Anterior cingulate cortex (tissue), 58 donors: ENCODE measurements at regions not wholly inside any gene's neighbourhood (a gene's known extent, or its start where the extent isn't known, plus 50 kb on each side); places are given as distances from the start of the nearest gene placed in this dataset.
A peak's percentile ranks its signal among the peaks of the same experiment; 100 is the strongest.
"Not testable (repeated sequence)": the region's sequence is repeated elsewhere in the genome, so short reads cannot be mapped to it uniquely, and the experiment has no call there.

Experiments
- DNase-seq, 58 donors: peaks; one replicate each; lab custom pipeline; 2025; lab: John Stamatoyannopoulos, UW

GRCh38 chr10:50993771-50994251 lies 80.5 kb upstream of the PRKG1 start:
- no peak for DNase-seq

GRCh38 chr10:50997461-50997860 lies 76.8 kb upstream of the PRKG1 start:
- no peak for DNase-seq

- no peak for DNase-seq
Measured at GRCh38 chr10:50999163-50999562, 75.1 kb upstream of the PRKG1 start.

GRCh38 chr10:51000164-51000563 lies 74.1 kb upstream of the PRKG1 start:
- no peak for DNase-seq

GRCh38 chr10:51000976-51001375 lies 73.3 kb upstream of the PRKG1 start:
- no peak for DNase-seq

- DNase-seq, result no peak
Measured at GRCh38 chr10:51001587-51001986, 72.7 kb upstream of the PRKG1 start.

- DNase-seq, result no peak
Measured at GRCh38 chr10:51002469-51002868, 71.8 kb upstream of the PRKG1 start.

GRCh38 chr10:51004776-51005175 lies 69.5 kb upstream of the PRKG1 start:
- DNase-seq, result no peak

- no peak for DNase-seq
Measured at GRCh38 chr10:51005551-51005950, 68.7 kb upstream of the PRKG1 start.

- DNase-seq, result no peak
Measured at GRCh38 chr10:51006686-51007085, 67.6 kb upstream of the PRKG1 start.

GRCh38 chr10:51007781-51008180 lies 66.5 kb upstream of the PRKG1 start:
- no peak for DNase-seq

- DNase-seq, result no peak
Measured at GRCh38 chr10:51008346-51008745, 65.9 kb upstream of the PRKG1 start.

GRCh38 chr10:51010977-51011376 lies 63.3 kb upstream of the PRKG1 start:
- DNase-seq, result peak in 1 of 58 donors; percentile 6

GRCh38 chr10:51012073-51012472 lies 62.2 kb upstream of the PRKG1 start:
- no peak for DNase-seq

GRCh38 chr10:51014680-51015389 lies 59.5 kb upstream of the PRKG1 start:
- no peak for DNase-seq

GRCh38 chr10:51015390-51015754 lies 58.9 kb upstream of the PRKG1 start:
- DNase-seq, result not testable (repeated sequence)

- DNase-seq, result no peak
Measured at GRCh38 chr10:51020200-51020599, 54.1 kb upstream of the PRKG1 start.

GRCh38 chr10:51022933-51023585 lies 51.2 kb upstream of the PRKG1 start:
- DNase-seq, result no peak

GRCh38 chr10:51023636-51024035 lies 50.7 kb upstream of the PRKG1 start:
- DNase-seq, result no peak
